CD4-positive, alpha-beta T cell treated with Interferon alpha-2 for 1 hour (primary cell): ENCODE measurements at regions not wholly inside any gene's neighbourhood (a gene's known extent, or its start where the extent isn't known, plus 50 kb on each side); places are given as distances from the start of the nearest gene placed in this dataset.

Source experiments
- DNase-seq, 2 donors: peaks; one replicate each; pipeline ENCODE4 v3.0.0-alpha.2; 2020 to 2022

DNA sequence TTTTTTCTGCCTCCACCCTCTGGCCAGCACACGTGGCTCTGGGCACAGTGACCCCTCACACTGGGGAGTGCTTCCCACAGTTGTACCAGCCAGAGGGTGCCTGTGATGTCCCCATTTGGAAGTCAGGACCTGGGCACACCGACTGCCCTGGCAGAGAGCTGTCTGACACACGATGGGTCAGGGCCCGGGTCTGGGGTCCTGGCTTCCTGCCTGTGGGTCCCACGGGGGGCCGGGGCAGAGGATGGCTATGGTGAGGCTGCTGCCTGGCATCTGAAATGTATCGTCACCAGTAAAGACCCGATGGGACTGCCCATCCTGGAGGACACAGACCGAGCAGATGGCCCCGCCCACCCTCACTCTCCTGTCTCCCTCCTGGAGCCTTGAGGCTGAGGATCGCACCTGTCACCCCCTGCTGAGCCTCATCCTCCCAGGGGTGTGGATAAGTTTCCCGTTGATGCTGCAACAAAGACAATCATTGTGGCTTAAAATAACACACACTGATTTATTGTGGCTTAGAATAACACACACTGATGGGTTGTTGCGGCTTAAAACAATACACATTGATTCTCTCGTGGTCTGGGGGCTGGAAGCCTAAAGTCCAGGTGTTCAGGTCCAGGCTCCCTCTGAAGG is 88.8 kb upstream of the TTC34 start:
- DNase-seq = no peak

DNA sequence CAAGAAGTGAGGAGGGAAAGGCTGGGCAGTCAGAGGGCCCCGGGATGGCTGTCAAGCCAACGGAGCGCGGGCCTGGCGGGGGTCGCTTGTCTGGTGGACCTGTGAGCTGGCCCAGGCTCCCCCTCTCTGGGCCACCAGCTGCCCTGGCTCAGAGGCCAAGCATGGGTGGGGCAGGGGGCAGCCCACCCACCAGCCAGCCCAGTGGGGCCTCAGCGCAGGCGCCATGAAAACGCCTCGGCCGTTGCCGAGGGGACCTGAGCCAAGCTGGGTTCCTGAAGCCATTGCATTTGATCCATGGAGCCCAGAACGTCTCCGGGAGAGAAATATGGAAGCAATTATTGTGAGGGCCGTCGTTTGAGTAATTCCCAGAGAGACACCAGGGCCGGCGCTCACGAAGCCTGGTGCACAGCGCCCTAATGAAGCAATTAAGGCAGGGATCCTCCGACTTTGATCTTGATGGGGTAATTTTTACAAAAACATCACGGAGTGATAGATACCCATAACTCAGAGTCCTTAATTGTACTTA is 90.5 kb upstream of the TTC34 start:
- DNase-seq = no peak

DNA sequence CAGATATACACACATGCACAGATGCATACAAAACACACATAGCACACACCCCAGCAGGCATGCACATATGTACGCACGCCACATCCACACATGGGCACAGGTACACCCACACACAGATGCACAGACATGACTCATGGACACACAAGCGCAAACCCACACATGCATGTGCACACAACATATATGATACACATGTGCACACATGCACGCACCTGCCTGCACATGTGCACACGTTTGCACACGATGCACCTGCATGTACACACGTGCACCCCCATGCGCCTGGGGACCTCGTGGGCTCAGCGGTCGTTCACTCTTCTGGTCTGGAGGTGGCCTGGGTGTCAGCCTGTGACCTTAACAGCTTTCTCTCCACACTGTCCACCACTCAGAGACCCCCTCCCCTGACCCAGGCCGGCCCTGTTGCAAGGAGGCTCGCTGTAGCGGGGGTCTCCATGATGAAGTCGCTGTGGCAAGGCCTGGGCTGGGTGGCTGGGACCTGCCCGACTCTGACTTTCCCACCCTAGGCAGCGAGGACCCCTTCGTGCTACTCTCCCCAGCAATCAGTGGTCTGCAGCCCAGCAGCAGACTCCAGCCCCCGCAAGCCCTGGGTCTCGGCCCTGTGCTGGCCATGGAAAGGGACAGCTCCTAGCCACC is 92.1 kb upstream of the TTC34 start:
- no peak for DNase-seq

DNA sequence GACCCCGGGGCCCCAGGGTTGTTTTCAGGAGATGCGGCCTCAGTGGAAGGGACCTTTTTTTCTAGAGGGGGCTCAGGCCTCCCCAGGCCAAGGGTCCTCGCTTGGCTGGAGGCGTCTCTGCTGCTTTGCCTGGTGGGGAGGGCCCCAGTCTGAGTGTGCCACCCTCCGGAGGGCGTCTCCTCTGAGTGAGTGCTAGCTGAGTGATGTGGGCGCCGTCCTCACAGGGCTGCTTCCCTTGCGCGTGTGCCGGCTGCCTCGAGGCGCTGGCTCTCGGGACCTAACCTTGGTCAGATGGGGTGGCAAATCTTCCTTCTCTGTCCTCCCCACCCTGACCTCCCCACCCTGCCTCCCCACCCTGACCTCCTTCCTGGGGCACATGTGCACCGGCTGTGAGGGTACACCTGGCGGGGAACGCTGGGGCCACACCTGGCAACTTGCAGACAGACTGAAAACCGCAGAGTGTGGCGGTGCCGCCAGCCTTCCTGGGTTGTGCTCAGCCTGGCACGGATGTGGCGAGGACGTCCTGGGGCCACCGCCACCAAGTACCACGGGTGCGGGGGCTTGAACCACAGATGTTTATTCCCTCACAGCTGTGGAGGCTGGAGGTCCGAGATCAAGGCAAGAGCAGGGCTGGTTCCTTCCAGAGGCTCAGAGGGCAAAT is 93.0 kb upstream of the TTC34 start:
- peak in 1 of 2 donors; percentile 37 for DNase-seq

DNA sequence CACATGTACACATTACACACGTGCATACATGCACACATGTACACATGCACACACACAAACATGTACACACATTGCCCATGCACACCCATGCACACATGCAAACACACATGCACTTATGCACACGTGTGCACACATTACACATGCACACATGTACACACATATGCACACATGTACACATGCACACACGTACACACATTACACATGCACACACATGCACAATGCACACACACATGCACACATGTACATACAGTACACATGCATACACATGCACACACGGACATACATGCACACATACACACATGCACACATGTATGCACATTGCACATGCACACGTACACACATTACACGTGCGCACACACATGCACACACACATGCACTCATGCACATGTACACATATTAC is 95.3 kb upstream of the TTC34 start:
- DNase-seq = no peak

DNA sequence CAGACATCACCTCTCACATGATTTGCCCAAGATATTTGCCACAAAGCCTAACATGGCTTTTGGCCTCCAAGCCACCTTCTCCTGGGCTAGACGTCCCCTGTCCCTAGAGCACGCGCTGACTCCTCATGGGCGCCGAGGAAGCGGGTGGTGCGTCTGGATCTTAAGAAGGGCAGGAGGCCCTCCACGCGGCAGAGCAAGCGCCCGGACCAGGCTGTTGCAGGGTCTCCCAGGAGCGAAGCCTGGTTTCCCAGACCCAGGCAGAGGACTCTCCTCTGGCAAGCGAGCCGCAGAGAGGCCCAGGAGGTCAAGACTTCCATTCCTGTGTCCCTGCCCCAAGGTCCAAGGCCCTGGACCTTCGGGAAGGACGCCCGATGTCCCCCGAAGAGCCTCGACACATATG is 101.7 kb upstream of the TTC34 start:
- no peak for DNase-seq

DNA sequence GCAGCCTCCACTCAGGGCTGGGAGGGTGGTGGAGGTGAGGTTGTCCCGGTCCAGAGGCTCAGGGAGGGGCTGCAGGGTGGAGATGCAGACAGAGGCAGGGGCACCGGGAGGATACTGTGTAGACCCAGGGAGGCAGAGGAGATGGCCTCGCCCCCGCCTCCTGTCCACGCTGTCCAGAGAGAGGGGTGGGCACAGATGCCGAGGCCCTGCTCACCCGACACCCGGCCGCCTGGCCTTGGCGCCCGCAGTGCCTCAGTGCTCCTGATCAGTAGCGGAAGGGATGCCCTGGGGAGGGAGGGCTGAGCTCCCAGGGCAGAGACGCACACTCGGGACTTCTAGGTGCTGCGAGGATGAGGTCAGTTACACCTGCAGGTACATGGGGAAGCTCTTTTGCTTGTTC is 102.7 kb upstream of the TTC34 start:
- no peak for DNase-seq

DNA sequence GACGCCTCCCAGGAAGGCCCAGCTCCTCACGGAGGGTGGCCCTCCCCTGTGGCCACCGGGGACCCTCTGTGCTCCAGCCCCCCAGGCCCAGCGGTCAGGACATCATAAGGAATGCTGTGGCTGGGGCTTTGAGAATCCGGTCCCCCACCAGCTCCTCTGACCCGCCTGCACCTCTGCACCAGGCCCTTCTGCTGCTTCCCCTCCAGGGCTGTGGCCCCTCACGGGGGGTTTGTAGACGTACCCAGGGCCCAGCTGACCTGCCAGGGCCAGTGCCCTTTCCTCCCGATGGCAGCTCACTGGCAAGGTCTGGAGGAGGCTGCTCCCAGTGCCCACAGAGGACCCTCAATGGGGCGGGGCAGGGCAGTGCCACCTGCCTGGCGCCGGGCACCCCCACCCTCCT is 103.9 kb upstream of the TTC34 start:
- no peak for DNase-seq

DNA sequence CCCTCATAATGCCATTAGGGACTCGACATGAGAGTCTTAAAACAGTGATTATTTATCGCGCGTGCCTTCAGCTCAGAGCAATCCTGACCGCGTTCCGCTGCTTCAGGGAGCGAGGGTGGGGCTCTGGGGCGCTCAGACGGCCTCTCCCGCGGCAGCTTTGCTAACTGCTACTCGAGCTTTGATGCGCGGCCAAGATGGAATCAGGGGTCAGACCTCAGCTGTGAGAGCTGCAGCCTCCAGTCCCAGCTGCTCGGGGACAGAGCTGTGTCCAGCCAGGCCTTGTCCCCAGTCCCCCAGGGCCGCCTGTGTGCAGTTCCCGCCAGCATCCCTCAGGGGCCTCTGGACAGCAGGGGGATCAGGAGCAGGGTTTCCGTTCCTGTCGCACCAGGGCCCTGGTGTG is 104.6 kb upstream of the TTC34 start:
- no peak for DNase-seq

DNA sequence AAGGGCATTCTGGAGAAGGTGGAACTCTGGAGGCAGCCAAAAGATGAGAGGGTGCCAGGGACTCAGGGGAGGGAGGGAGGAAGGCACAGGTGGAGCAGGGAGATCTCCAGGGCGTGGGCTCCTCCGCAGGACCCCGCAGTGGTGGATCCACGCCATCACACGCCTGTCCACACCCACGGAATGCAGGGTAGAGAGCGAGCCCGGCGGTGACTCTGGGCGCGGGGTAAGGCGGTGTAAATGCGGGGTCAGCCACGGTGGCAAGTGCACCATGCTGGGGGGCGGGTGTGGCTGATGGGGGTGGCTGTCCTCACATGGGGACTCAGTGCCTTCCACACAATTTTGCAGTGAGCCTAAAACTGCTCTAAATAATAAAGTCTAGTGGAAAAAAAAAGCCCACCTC is 105.1 kb upstream of the TTC34 start:
- no peak for DNase-seq

DNA sequence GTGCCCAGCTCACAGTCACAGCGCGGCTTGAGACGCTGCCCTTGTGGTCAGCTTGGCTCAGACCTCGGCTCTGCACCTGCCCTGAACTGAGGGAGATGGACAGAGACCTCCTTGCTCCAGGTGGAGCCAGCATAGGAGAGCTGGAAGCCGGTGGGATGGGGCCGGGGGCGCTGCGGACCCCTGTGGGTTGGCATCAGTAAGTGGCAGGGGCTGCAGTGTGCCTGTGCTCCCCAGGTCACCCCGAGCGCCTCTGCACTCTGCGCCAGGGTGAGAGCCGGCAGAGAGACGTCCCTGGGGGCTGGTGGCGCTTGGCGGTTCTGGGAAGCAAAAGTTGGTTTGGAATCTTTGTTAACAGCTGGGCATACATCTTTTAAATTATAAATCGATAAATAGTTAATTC is 105.6 kb upstream of the TTC34 start:
- no peak for DNase-seq

DNA sequence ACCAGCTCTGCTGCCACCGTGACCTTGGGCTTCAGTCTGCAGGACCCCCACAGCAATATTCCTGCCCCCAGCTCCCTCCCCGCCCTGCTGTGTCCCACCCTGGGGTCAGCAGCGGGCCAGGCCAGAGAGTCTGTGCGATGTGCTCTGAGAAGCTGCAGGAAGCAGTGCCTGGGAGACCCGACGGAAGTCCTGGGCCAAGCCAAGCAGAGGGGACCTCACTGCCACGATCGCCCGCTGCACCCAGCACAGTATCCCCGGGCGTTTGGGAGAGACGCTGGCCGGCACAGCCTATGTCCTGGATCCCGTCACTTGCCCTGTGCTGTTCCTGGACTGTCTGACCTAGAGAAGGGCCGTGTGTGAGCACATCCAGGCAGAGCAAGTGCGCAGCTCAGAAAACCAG is 106.6 kb upstream of the TTC34 start:
- no peak for DNase-seq

DNA sequence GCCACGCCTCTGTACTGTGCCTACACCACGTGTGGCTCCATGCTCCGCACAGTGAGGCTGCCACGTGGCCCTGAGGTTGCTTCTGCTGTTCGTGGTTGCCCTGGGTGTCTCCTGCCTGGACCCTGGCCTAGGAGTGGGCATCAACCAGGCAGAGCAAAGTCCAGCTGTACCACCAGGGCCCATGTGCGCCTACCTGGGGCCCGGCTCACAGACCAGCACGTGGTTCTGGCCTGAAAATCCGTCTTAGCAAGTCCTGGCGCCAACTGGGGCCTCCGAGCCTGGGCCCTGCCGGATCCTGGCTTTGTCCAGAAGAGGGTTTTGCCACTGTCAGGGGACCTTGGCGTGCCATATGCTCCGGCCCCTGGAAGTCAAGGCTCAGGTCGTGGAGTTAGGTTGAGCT is 107.1 kb upstream of the TTC34 start:
- no peak for DNase-seq

DNA sequence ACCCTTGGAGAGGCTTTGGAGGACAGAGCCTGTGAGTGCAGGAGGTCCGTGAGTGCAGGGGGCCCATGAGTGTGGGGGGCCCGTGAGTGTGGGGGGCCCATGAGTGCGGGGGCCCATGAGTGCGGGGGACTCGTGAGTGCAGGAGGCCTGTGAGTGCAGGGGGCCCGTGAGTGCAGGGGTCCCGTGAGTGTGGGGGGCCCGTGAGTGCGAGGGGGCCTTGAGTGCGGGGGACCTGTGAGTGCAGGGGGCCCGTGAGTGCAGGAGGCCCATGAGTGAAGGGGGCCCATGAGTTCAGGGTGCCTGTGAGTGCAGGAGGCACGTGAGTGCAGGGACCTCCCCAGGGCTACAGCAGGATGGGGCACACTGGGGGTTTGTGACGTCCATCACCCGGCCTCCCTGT is 108.3 kb upstream of the TTC34 start:
- DNase-seq = no peak

DNA sequence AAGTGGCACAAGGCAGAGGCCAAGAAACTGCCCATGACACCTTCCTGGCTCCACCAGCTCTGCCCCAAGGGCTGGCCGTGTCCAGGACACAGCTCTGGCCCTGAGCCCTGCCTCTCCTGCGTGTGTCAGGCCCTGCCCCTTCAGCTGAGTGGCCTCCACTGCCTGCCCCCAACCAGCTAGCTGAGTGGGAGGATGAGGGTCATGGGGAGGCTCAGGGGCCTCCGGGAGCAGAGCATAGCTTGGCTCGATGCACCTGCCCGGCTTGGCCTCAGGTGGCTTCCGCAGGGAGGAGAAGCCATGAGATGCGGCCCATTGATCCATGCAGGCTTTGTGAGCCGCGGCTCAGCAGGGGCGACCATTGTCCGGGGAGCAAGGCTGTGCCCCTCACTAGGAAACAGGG is 108.7 kb upstream of the TTC34 start:
- DNase-seq = no peak

DNA sequence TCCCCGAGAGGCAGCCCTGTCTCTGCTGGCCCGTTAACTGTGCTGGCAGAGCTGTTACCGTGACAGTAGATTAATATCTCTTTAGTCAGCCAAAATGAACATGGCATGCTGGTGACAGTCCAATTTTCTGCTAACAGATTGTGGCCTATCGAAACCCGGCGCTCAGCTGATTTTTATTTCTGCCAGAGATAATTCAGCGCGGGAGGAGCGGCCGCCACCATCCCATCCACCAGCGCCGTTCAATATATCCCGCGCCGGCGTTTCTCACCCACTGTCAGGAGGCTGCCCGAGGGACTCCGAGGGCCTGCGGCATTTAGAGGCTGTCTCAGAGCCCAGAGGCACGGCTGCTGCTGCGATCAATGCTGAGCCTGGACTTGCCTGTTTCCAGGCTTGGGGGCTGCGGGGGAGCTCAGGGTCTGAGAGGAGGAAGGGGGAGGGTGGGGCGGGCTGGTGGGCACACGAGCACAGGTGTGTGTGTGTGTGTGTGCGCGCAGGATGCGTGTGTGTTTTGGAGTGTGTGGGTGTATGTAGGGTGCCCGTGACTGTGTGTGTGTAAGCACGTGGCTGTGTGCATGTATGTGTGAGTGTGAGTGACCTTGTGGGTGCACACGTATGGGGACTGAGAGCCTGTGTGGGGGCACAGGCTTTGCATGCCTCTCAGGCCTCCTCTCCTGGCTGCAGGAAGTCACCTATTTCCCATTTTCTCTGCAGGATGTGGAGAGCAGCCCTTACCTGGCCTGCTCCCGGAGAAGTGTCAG is 109.7 kb upstream of the ACTRT2 start:
- DNase-seq = no peak

DNA sequence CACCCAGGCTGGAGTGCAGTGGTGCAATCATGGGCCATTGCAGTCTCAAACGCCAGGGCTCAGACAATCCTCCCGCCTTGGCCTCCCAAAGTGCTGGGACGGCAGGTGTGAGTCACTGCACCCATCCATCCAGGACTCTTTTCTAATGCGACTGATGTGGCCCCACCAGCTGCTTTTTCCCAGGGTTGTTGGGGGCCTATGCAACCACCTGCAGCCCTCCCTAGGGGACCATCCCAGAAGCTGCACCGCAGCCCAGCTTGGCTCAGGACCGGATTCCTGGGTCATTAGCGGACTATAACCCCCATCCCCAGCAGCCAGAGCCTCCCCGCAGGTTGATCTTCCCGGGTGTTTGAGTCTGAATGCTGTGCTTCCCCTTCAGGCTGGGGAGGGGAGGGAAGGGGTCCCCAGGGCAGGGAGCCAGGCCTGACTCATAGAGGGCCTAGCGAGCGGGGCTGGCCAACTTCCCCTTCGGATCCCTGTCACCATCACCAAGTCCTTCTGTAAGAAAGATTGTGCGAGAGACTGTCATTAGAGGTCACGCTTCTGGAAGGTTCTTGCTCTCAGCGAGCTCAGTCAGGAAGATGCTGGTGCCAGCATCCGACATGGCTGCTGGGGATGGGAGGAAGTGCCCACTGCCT is 108.7 kb upstream of the ACTRT2 start:
- DNase-seq = no peak

DNA sequence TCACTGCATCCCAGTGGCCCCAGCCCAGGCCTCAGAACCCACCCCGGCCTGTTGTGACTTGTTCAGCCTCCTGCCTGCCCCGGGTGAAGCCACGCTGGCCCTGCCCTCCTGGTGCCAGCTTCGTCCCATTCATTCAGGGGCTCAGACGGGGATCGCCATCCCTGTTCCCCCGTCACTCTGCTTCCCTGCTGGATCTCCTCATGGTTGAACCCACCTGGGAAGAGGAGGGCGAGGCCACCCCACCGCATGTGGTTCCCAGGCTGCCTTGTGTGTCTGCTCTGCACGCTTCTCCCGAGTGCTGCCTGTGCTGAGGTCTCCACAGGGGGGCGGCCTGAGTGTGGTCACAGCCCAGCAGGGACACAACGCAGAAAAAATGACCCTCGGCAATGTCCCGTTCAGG is 108.2 kb upstream of the ACTRT2 start:
- no peak for DNase-seq

DNA sequence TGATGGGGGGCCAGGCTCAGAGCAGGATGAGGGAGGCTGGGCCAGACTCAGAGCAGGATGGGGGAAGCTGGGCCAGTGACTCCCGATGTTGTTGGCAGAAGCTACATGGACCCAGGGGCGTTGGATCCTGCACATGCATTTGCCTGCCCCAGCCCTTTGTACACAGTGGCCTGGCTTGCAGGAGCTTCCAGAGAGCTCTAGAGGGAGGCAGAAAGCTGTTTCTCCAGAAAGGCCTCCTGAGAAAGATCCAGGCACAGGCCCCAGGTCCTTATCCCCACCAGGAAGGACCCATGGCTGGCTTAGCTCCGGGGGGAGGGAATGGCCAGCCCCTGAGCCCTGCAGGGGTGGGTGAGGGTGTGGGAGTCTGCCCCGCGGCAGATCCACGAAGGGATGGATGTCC is 106.6 kb upstream of the ACTRT2 start:
- DNase-seq = no peak

DNA sequence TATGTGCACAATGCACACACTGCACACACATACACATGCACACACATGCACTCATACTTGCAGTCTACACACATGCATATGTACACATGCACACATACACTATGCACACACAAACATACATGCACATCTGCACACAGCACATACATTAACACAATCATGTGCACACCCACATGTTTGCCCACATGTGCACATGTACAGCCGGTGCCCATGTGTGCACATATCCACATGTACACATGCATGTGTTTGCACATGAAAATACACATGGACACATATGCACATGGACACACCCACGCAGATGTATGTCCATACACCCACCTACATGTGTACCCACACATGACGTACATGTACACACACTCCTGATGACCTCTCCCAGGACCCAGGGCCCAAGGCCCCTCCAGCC is 105.1 kb upstream of the ACTRT2 start:
- no peak for DNase-seq

DNA sequence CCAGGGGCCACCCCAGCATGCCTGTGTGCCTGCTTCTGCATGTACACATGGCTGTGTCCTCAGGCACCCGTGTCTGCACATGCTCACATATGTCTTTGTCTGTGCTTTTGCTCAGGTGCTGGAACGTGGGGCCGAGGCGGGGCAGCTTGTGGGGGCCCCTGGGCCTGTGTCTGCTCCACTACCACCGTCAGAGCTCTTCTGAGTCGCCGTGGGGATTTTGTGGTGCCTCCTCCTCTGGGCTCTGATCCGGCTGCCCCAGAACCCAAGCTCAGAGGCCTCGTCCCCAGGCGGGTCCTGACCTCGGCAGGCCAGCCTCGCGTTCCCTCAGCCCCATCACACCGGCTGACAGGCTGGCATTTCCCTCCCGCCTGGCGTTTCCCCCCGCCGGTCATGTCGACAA is 104.6 kb upstream of the ACTRT2 start:
- no peak for DNase-seq

DNA sequence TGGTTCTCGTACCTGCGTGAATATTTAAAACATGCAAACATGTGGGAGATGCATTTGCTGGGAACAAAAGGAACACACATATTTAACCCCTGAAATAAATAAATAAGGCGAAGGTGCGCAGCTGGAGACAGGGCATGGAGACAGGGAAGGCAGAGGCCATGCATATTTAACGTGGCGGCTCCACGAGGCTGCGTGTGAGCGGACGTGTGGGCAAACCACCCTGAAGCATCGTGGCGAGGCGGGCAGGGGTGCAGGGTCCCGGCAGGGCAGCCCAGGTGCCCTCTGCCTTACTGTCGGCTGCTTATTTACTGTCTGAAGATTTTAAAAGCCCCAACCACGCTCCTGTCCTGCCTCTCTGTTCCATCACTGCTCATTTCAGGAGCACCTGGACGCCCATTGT is 104.0 kb upstream of the ACTRT2 start:
- DNase-seq = no peak

DNA sequence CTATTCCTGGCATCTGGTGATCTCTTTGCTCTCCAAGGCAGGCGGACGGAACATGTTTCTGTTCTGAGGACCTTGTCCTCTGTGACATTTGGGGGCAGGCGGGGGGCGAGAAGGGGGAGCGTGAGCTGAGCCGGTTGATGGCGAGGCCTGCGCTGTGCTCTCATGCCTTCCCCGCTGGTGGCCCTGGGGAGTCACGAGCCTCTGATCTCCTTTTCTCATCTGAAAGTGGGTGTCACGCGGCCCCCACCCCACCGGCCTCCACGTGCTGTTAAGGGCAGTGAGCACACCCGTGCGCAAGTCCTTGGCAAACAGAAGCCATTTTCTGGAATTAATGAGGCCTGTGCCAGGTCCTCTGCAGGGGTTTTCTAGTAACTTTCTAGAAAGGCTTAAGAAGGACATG is 102.8 kb upstream of the ACTRT2 start:
- no peak for DNase-seq
